GM18951 (cell line): ENCODE measurements at regions not wholly inside any gene's neighbourhood (a gene's known extent, or its start where the extent isn't known, plus 50 kb on each side); places are given as distances from the start of the nearest gene placed in this dataset.

Experiments used
- POLR2A ChIP-seq: IDR thresholded peaks from 4 replicates; pipeline ENCODE4 v1.6.1; 2011; ENCODE audit warnings: mild to moderate bottlenecking; ENCODE audit not compliant: insufficient read length, insufficient read depth; ENCODE audit errors: extremely low read depth
- in situ Hi-C: fragments of 300-500 bp; cut with MboI; formaldehyde crosslinking; loops from one replicate; pipeline ENCODE4 v1.12.0; 2022; ENCODE audit warnings: low sequenced_read_pairs, mixed read lengths, inconsistent platforms; ENCODE audit not compliant: unreplicated experiment

DNA sequence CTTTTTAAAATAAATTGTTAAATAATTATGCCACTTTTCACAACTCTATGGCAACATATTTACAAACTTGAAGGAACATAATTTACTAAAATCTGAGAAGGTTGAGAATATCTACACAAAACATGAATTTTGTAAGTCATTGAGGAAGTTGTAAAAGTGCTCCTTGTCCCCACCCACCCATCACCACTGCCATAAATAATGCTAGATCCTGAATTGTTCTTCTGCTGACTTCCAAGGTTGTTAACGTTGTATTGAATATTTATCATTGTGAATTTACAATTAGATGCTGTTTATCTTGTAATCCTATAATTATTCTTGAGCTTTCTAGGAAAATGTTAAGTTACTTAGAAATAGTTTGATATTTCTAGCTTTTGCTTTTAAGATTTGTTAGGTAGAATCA is 908.0 kb upstream of the COX7C start:
- in situ Hi-C loops = no loop called here
- TF ChIP-seq POLR2A = no peak

DNA sequence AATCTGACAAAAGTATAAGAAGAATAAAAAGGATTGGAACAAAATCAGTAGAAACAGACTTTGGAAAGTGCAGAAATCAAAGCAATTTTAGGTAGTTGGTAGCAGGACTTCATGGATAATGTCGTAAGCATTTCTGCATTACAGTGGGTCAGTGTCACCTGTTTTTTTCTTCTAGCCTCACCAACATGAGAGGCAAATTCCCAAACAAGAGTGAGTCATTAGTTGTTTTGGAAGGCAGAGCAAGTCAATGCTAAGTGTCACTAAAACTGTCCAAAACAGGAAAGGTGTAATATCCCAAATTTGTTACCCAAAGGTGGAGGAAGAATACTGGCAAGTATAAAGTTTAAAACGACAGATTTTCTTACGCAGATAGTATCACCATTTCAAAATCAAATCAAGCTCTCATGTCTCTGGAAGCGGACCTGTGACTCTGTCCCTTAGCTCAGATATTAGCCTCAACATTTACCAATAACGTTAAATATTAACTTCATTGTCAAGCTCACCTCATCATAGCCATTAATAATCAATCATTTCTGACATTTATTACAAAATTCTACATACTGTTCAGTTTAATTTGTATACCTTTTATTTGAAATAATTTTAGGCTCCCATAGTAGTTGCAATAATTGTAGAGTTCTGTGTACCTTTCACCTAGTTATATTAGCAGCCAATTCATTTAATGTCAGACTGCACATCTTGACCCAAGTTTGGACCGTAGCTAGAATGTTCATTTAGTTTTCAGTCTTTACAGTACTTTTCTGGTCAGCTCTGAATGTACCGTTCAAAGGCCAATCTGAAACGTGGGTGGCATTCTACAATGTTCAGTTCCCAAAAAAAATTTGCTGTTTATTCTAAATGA is 901.2 kb upstream of the COX7C start:
- no peak for TF ChIP-seq POLR2A

GRCh38 chr5:85717203-85717563 is 900.6 kb upstream of the COX7C start:
- in situ Hi-C loops = no loop called here

More for the DNA sequence above, 901.2 kb upstream of the COX7C start:
- in situ Hi-C loops = no loop called here

DNA sequence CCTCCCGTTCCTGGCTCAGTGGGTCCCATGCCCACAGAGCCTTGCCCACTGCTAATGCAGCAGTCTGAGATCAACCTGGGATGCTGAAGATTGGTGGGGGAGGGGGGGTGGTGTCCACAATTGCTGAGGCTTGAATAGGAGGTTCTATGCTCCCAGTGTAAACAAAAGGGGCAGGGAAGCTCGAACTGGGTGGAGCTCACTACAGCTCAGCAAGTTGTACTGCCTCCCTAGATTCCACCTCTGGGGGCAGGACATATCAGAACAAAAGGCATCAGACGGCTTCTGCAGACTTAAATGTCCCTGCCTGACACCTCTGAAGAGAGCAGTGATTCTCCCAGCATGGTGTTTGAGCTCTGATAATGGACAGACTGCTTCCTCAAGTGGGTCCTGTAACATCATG is 885.6 kb upstream of the COX7C start:
- in situ Hi-C loops = no loop called here
- no peak for TF ChIP-seq POLR2A

More at GRCh38 chr5:85717203-85717563, 900.6 kb upstream of the COX7C start:
- TF ChIP-seq POLR2A = no peak

GRCh38 chr5:85741972-85742371 is 875.8 kb upstream of the COX7C start:
- no peak for TF ChIP-seq POLR2A

DNA sequence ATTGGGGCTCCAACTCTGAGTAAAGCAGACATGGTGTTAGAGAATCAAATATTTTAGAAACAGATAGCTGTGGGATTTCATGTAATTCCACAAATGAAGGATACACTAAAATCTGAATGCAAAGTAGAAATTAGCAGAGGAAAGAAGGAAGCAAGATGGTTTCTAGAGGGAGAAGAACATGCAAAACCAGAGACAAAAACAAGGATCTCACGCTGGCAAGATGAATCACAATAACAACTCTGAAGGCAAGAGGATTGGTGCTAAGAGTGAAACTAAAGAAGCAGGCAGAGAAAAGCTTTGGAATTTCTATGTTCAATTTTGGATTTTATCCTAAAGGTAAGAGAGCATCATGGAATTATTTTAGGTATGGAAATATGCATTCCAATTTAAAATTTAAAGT is 857.2 kb upstream of the COX7C start:
- no peak for TF ChIP-seq POLR2A
- in situ Hi-C loops = no loop called here

More at GRCh38 chr5:85741972-85742371, 875.8 kb upstream of the COX7C start:
- in situ Hi-C loops = no loop called here

- in situ Hi-C loops = no loop called here
- no peak for TF ChIP-seq POLR2A
Observed at GRCh38 chr5:85769347-85769746, 848.4 kb upstream of the COX7C start.

DNA sequence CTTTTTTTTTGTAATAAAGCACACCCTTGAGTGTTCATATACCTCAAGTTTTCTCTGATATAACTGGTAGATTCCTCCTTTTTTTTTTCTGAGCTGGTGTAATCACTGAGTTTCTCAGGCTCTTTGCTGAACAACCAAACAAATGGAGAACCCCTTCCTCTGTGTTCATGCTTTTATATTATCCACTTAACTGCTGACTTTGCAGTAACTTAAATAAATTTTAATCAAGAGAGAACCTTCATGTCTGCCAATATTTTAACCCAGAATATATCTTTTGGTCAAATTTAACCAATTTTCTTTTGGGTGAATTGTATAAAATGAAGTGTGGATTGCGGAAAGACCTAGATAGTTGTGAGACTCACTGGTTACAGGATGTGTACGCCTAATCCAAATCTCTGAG is 833.0 kb upstream of the COX7C start:
- in situ Hi-C loops = no loop called here
- no peak for TF ChIP-seq POLR2A

GRCh38 chr5:85813146-85813545 is 804.6 kb upstream of the COX7C start:
- in situ Hi-C loops = no loop called here
- no peak for TF ChIP-seq POLR2A

DNA sequence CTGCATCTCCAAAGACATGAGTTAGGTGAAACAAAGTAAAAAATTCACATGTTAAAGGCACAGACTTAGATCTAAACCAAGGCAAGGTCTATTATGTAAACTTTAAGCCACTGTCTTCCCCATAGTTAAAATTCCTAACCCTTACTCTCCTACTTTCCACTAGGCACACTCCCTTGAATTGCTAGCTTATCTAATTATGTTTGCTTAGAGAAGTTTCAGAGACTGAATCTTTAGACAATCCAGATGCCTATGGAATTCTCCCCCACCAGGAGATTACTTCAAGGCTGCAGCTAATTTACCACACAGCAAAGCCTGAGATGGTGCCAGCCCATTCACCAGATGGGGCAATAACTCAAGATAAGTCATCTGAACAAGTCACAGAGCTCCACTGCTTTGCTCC is 803.1 kb upstream of the COX7C start:
- in situ Hi-C loops = no loop called here
- no peak for TF ChIP-seq POLR2A

GRCh38 chr5:85823462-85824426 is 794.0 kb upstream of the COX7C start:
- in situ Hi-C loops = no loop called here
- TF ChIP-seq POLR2A = no peak

- in situ Hi-C loops = no loop called here
- no peak for TF ChIP-seq POLR2A
Observed at GRCh38 chr5:85838781-85839180, 779.0 kb upstream of the COX7C start.

DNA sequence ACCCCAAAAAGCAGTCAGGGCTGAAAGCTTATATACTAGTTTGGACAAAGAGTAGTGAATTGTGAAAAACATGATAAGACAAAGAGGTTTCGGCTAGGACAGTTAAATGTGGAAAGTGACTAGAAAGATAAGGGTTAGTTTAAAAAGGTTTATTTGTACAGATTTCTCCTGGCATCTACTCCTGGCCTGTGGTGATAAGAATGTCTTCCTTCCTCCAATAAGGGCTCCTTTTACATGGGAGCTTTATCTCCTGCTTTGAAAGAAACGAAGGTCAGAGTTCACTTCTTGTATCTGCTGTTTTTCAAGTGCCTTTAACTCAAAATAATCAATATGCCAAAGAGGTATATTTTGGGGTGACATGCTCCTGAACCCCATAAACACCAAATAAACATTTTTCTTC is 776.1 kb upstream of the COX7C start:
- no peak for TF ChIP-seq POLR2A

DNA sequence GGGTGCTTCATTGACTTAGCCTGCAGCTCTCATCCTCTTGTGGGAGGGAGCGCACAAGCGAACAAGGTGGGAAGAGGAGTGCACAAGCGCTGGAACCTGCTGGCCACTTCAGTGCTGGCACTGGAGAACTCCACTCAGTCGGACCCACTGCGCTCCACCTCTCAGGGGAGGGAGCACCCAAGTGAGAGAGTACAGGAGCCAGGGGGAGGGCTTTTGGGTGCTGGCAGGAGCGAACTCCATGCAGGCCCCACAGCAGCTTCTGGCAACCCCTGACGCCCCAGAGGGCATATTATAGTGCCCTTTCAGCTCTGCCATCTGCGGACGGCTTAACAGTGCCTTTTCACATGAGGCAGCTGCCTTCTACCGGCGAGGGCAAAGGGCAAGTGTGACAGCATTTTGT is 774.2 kb upstream of the COX7C start:
- in situ Hi-C loops = no loop called here
- no peak for TF ChIP-seq POLR2A

More for the DNA sequence above, 776.1 kb upstream of the COX7C start:
- in situ Hi-C loops = no loop called here

DNA sequence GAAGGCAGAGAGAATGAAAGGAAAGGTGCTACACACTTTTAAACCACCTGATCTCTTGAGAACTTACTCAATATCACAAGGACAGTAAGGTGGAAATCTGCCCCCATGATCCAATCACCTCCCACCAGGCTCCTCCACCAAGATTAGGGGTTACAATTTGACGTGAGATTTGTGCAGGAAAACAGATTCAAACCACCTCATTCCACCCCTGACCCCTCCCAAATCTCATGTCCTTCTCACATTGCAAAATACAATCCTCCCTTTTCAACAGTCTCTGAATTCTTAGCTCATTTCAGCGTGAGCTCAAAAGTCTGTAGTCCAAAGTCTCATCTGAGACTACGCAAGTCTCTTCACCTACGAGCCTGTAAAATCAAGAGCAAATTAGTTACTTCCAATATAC is 768.3 kb upstream of the COX7C start:
- in situ Hi-C loops = no loop called here
- no peak for TF ChIP-seq POLR2A
